ENCODE measurements at regions not wholly inside any gene's neighbourhood (a gene's known extent, or its start where the extent isn't known, plus 50 kb on each side); places are given as distances from the start of the nearest gene placed in this dataset.

DNA sequence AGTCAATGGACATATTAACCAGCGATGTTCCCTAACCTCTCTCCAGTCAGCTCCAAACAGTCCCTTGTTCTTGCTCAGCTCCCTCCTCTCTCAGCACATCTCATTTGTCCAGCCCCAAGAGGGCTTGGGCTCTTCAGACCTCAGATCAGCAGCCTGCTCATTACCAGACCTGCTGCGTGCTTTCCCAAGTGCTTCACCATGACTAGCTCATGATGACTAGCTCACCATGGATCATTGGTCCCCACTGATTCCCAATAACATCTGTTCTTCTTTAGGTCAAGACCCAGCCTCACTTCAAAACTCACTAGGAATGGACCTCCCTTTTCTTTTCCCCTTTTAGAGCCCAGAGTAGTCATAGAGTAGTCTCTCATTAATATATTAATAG lies 121.9 kb downstream of the SLC16A9 start:
- Histone ChIP-seq H3K9me3 (ENCODE audit: low read length) (no peaks in the 10 kb centered on the region), H3K79me2 (replicated peaks; ENCODE audit: insufficient read depth, low read length) (no peaks in the 10 kb centered on the region), H3K36me3 (ENCODE audit: insufficient read depth, low read length) (no peaks in the 10 kb centered on the region), H4K20me1 (ENCODE audit: insufficient read depth) (no peaks in the 10 kb centered on the region), H3K9me2 (ENCODE audit: insufficient read depth, low read length) (no peaks in the 10 kb centered on the region), H3K4me2 (ENCODE audit: low read length) (no peak overlapping the region), H3K27me3 (ENCODE audit: insufficient read depth, low read depth, low read length) (no peaks in the 10 kb centered on the region), H3K9ac (ENCODE audit: low read length) (no peak overlapping the region), H3F3A (ENCODE audit: insufficient read depth, low read length, poor library complexity, severe bottlenecking) (no peaks in the 10 kb centered on the region), H2AFZ (ENCODE audit: low read depth, low read length) (no peak overlapping the region), H3K27ac (ENCODE audit: low read length) (no peak overlapping the region), H3K4me3 (ENCODE audit: low read length) (no peak overlapping the region)
- TF ChIP-seq, protein P1, sequence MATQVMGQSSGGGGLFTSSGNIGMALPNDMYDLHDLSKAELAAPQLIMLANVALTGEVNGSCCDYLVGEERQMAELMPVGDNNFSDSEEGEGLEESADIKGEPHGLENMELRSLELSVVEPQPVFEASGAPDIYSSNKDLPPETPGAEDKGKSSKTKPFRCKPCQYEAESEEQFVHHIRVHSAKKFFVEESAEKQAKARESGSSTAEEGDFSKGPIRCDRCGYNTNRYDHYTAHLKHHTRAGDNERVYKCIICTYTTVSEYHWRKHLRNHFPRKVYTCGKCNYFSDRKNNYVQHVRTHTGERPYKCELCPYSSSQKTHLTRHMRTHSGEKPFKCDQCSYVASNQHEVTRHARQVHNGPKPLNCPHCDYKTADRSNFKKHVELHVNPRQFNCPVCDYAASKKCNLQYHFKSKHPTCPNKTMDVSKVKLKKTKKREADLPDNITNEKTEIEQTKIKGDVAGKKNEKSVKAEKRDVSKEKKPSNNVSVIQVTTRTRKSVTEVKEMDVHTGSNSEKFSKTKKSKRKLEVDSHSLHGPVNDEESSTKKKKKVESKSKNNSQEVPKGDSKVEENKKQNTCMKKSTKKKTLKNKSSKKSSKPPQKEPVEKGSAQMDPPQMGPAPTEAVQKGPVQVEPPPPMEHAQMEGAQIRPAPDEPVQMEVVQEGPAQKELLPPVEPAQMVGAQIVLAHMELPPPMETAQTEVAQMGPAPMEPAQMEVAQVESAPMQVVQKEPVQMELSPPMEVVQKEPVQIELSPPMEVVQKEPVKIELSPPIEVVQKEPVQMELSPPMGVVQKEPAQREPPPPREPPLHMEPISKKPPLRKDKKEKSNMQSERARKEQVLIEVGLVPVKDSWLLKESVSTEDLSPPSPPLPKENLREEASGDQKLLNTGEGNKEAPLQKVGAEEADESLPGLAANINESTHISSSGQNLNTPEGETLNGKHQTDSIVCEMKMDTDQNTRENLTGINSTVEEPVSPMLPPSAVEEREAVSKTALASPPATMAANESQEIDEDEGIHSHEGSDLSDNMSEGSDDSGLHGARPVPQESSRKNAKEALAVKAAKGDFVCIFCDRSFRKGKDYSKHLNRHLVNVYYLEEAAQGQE (IDR thresholded peaks at IDR 0.05; ENCODE audit: borderline replicate concordance), result no peak
- TF ChIP-seq EZH2 (IDR thresholded peaks at IDR 0.05; ENCODE audit: borderline replicate concordance, insufficient read depth, low read length, poor library complexity, severe bottlenecking) (no peak), RAD21 (conservative IDR thresholded peaks at IDR 0.05) (no peak), SMC3 (conservative IDR thresholded peaks at IDR 0.05; ENCODE audit: poor library complexity) (no peak), TAF1 (IDR thresholded peaks at IDR 0.05; ENCODE audit: low read depth) (no peak), POLR2AphosphoS5 (IDR thresholded peaks at IDR 0.05) (no peak), EP300 (conservative IDR thresholded peaks at IDR 0.05; ENCODE audit: poor library complexity, severe bottlenecking) (no peak), MXI1 (conservative IDR thresholded peaks at IDR 0.05; ENCODE audit: poor library complexity, severe bottlenecking) (no peak)
- TF ChIP-seq, protein P2, sequence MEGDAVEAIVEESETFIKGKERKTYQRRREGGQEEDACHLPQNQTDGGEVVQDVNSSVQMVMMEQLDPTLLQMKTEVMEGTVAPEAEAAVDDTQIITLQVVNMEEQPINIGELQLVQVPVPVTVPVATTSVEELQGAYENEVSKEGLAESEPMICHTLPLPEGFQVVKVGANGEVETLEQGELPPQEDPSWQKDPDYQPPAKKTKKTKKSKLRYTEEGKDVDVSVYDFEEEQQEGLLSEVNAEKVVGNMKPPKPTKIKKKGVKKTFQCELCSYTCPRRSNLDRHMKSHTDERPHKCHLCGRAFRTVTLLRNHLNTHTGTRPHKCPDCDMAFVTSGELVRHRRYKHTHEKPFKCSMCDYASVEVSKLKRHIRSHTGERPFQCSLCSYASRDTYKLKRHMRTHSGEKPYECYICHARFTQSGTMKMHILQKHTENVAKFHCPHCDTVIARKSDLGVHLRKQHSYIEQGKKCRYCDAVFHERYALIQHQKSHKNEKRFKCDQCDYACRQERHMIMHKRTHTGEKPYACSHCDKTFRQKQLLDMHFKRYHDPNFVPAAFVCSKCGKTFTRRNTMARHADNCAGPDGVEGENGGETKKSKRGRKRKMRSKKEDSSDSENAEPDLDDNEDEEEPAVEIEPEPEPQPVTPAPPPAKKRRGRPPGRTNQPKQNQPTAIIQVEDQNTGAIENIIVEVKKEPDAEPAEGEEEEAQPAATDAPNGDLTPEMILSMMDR (IDR thresholded peaks at IDR 0.05; ENCODE audit: poor library complexity, severe bottlenecking), result no peak

- H3K4me2 ChIP-seq (ENCODE audit: low read length), result no peak overlapping the region
- no peak overlapping the region for H3K4me3 ChIP-seq (ENCODE audit: low read length)
- no peaks in the 10 kb centered on the region for H3K27me3 ChIP-seq (ENCODE audit: insufficient read depth, low read depth, low read length)
- H3K9ac ChIP-seq (ENCODE audit: low read length), result no peak overlapping the region
- H4K20me1 ChIP-seq (ENCODE audit: insufficient read depth), result no peaks in the 10 kb centered on the region
- no peak for TF ChIP-seq RAD21 (conservative IDR thresholded peaks at IDR 0.05)
- no peak for TF ChIP-seq SMC3 (conservative IDR thresholded peaks at IDR 0.05; ENCODE audit: poor library complexity)
- no peak for TF ChIP-seq EP300 (conservative IDR thresholded peaks at IDR 0.05; ENCODE audit: poor library complexity, severe bottlenecking)
- TF ChIP-seq MXI1 (conservative IDR thresholded peaks at IDR 0.05; ENCODE audit: poor library complexity, severe bottlenecking), result no peak
- TF ChIP-seq, protein P2 (IDR thresholded peaks at IDR 0.05; ENCODE audit: poor library complexity, severe bottlenecking), result no peak
- TF ChIP-seq, protein P1 (IDR thresholded peaks at IDR 0.05; ENCODE audit: borderline replicate concordance), result no peak
- no peak for TF ChIP-seq TAF1 (IDR thresholded peaks at IDR 0.05; ENCODE audit: low read depth)
- TF ChIP-seq EZH2 (IDR thresholded peaks at IDR 0.05; ENCODE audit: borderline replicate concordance, insufficient read depth, low read length, poor library complexity, severe bottlenecking), result no peak
- TF ChIP-seq POLR2AphosphoS5 (IDR thresholded peaks at IDR 0.05), result no peak
- H3F3A ChIP-seq (ENCODE audit: insufficient read depth, low read length, poor library complexity, severe bottlenecking), result no peaks in the 10 kb centered on the region
- H3K79me2 ChIP-seq (replicated peaks; ENCODE audit: insufficient read depth, low read length), result no peaks in the 10 kb centered on the region
- H3K27ac ChIP-seq (ENCODE audit: low read length), result no peak overlapping the region
- H3K36me3 ChIP-seq (ENCODE audit: insufficient read depth, low read length), result no peaks in the 10 kb centered on the region
- H3K9me3 ChIP-seq (ENCODE audit: low read length), result no peaks in the 10 kb centered on the region
- H3K9me2 ChIP-seq (ENCODE audit: insufficient read depth, low read length), result no peaks in the 10 kb centered on the region
- H2AFZ ChIP-seq (ENCODE audit: low read depth, low read length), result no peak overlapping the region
Measured at GRCh38 chr10:59587083-59587755, 122.4 kb downstream of the SLC16A9 start.

All from neural cell (in vitro differentiated cells).